Fibroblast of pulmonary artery (primary cell): ENCODE measurements at regions not wholly inside any gene's neighbourhood (a gene's known extent, or its start where the extent isn't known, plus 50 kb on each side); places are given as distances from the start of the nearest gene placed in this dataset.

Source experiments
- DNase-seq: peaks from one replicate; pipeline ENCODE4 v3.0.0-alpha.2; 2010; ENCODE audit warnings: low read depth
- H3K4me3 ChIP-seq: replicated peaks from 2 replicates; pipeline ENCODE4 v1.5.1; 2011; ENCODE audit warnings: low read depth, mild to moderate bottlenecking, control low read depth, low read length, moderate library complexity
- CTCF ChIP-seq: IDR thresholded peaks from 2 replicates; pipeline ENCODE4 v1.5.1; 2011; ENCODE audit warnings: mild to moderate bottlenecking, control low read depth, low read length, inconsistent platforms; ENCODE audit errors: missing control alignments

GRCh38 chr14:80383223-80383622 is 171.9 kb upstream of the DIO2 start:
- no peak for DNase-seq
- TF ChIP-seq CTCF = no peak
- H3K4me3 ChIP-seq = no peak overlapping the region

GRCh38 chr14:80381807-80382363 is 170.6 kb upstream of the DIO2 start:
- no peak for TF ChIP-seq CTCF
- no peak overlapping the region for H3K4me3 ChIP-seq
- DNase-seq = no peak

GRCh38 chr14:80379035-80379434 is 167.7 kb upstream of the DIO2 start:
- DNase-seq = no peak
- TF ChIP-seq CTCF = no peak

GRCh38 chr14:80378084-80378690 is 166.9 kb upstream of the DIO2 start:
- DNase-seq = no peak
- H3K4me3 ChIP-seq = no peak overlapping the region
- no peak for TF ChIP-seq CTCF

More at GRCh38 chr14:80379035-80379434, 167.7 kb upstream of the DIO2 start:
- no peak overlapping the region for H3K4me3 ChIP-seq

DNA sequence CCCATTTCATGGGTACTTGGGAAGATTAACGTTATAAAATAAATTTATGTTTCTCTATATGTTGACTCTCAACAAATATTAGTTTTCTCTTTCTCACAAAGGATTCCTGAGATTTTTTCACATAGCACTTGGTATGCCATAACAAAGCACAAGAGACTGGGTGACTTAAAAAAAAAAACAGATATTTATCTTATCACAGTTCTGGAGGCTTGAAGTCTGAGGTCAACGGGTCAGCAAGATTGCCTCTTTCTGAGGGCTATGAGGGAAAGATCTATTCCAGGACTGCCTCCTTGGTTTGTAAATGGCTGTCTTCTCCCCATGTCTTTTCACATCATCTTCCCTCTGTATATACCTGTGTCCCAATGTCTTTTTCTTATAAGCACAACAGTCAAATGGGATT is 153.5 kb upstream of the DIO2 start:
- DNase-seq = no peak
- no peak for TF ChIP-seq CTCF
- H3K4me3 ChIP-seq = no peak overlapping the region

DNA sequence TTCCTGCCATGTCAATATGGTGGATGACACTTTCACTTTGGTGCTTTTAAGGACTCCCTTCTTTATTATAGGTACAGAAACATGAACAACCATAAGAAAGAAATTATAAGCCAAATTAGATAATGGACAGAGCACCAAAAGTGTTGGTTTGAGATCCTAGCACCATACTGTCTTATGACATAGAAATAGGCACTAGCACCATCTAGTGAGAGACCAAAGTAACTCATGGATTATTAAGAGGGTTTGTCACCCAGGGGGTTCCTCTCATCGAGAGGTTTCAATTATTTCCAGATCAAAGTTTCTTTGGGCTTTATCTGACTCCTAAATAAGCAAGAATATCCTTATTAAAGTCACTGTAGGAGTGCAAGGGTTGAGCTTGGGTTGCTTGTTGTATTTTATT is 153.0 kb upstream of the DIO2 start:
- TF ChIP-seq CTCF = peak; percentile 57
- DNase-seq = peak; percentile 61
- no peak overlapping the region for H3K4me3 ChIP-seq

DNA sequence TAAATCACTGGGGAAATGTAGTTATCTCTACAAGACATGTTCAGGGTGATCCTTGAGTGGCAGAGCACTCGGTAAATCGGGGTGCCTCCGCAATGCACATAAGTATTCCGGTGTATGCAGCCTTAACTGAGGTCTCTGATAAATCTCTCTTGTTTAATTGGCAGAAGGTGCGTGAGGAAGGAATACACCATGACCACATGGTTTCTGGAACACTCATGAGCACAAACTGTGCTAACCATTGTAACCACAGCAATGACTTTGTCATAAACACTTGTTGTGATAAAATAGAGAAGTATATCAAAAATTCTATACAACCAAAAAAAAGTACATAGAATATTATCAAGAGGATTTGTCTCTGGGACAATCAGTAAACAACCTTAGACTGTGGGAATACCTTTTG is 146.8 kb upstream of the DIO2 start:
- DNase-seq = no peak
- TF ChIP-seq CTCF = no peak

More for the DNA sequence above, 146.8 kb upstream of the DIO2 start:
- H3K4me3 ChIP-seq = no peak overlapping the region
